Activated CD8-positive, alpha-beta T cell treated with anti-CD3 and anti-CD28 coated beads for 36 hours (primary cell): ENCODE measurements at regions not wholly inside any gene's neighbourhood (a gene's known extent, or its start where the extent isn't known, plus 50 kb on each side); places are given as distances from the start of the nearest gene placed in this dataset.

Experiments used
- ATAC-seq: fragments of 200-7000 bp; cut with Tn5 transposase; one replicate; pipeline ENCODE4 v1.10.0; 2021; ENCODE audit warnings: mild to moderate bottlenecking, moderate library complexity
- CTCF ChIA-PET: fragments of 350-600 bp; sonication (Branson Sonifier 250); formaldehyde crosslinking; loops from one replicate; lab custom pipeline; 2021; ENCODE audit warnings: antibody characterized with exemption; lab: Charles Lee
- POLR2A ChIA-PET: fragments of 350-600 bp; sonication (Branson Sonifier 250); formaldehyde crosslinking; loops from one replicate; lab custom pipeline; 2021; ENCODE audit warnings: antibody characterized with exemption; lab: Charles Lee
- DNase-seq: peaks from one replicate; pipeline ENCODE4 v3.0.0-alpha.2; 2020
- H3K27ac Mint-ChIP-seq: one replicate; pipeline ENCODE4 v1.8.0; 2021; ENCODE audit warnings: mild to moderate bottlenecking, mixed read lengths
- H3K27me3 Mint-ChIP-seq: one replicate; pipeline ENCODE4 v1.8.0; 2021; ENCODE audit warnings: mixed read lengths
- H3K36me3 Mint-ChIP-seq: one replicate; pipeline ENCODE4 v1.8.0; 2021; ENCODE audit warnings: low read depth, mixed read lengths
- H3K4me1 Mint-ChIP-seq: one replicate; pipeline ENCODE4 v1.8.0; 2021; ENCODE audit warnings: low read depth, mixed read lengths
- H3K4me3 Mint-ChIP-seq: one replicate; pipeline ENCODE4 v1.8.0; 2021; ENCODE audit warnings: mild to moderate bottlenecking, moderate library complexity, mixed read lengths
- H3K9me3 Mint-ChIP-seq: one replicate; pipeline ENCODE4 v1.8.0; 2021; ENCODE audit warnings: mixed read lengths
- CTCF ChIP-seq: fragments of 200-600 bp; IDR thresholded peaks from one replicate; pipeline ENCODE4 v1.8.0; 2022; ENCODE audit warnings: antibody characterized with exemption, mild to moderate bottlenecking
- intact Hi-C: fragments of 100-400 bp; cut with micrococcal nuclease; formaldehyde crosslinking; loops from one replicate; pipeline ENCODE4 v1.10.0; 2022

GRCh38 chr9:108277216-108277615, 578.6 kb downstream of the ACTL7B start:
- TF ChIP-seq CTCF, result no peak
- H3K9me3 Mint-ChIP-seq, result peaks cover 10% of the 10 kb centered on the region
- ATAC-seq (no peak), DNase-seq (no peak)
- intact Hi-C loops, result no loop called here
- no peaks in the 10 kb centered on the region for H3K36me3 Mint-ChIP-seq
- ChIA-PET CTCF (no interaction called here), POLR2A (no interaction called here)
- no peaks in the 10 kb centered on the region for H3K4me1 Mint-ChIP-seq
- no peak overlapping the region for H3K4me3 Mint-ChIP-seq
- no peak overlapping the region for H3K27ac Mint-ChIP-seq
- H3K27me3 Mint-ChIP-seq, result no peaks in the 10 kb centered on the region

- intact Hi-C loops, result no loop called here
- ChIA-PET CTCF (no interaction called here), POLR2A (no interaction called here)
- H3K4me3 Mint-ChIP-seq, result no peak overlapping the region
- peaks cover 10% of the 10 kb centered on the region for H3K9me3 Mint-ChIP-seq
- H3K36me3 Mint-ChIP-seq, result no peaks in the 10 kb centered on the region
- TF ChIP-seq CTCF, result no peak
- ATAC-seq, result no peak
- H3K27ac Mint-ChIP-seq, result no peak overlapping the region
- no peaks in the 10 kb centered on the region for H3K4me1 Mint-ChIP-seq
- no peaks in the 10 kb centered on the region for H3K27me3 Mint-ChIP-seq
- DNase-seq, result no peak
These were observed 579.9 kb downstream of the ACTL7B start for GRCh38 chr9:108275906-108276305.

DNA sequence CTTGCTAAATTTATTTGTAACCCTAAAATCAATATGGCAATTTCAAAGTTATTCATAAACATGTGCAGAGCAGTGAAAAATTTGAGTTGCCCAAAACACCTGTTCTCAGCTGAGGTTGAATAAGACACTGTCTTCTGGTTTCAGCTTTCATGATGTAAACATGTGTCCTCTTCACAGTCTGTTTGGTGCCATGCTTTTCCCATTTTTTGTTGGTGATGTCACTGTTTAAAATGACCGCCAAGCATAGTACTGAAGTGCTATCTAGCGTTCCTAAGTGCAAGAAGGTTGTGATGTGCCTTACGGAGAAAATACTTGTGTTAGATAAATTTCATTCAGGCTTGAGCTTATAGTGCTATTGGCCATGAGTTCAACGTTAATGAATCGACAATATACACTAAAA, 580.8 kb downstream of the ACTL7B start:
- H3K4me3 Mint-ChIP-seq, result no peak overlapping the region
- DNase-seq, result no peak
- H3K27ac Mint-ChIP-seq, result no peak overlapping the region
- ChIA-PET CTCF (no interaction called here), POLR2A (no interaction called here)
- no peaks in the 10 kb centered on the region for H3K27me3 Mint-ChIP-seq
- no peak for TF ChIP-seq CTCF
- H3K9me3 Mint-ChIP-seq, result peaks cover 10% of the 10 kb centered on the region
- H3K36me3 Mint-ChIP-seq, result no peaks in the 10 kb centered on the region
- no peaks in the 10 kb centered on the region for H3K4me1 Mint-ChIP-seq
- no peak for ATAC-seq
- intact Hi-C loops, result no loop called here

DNA sequence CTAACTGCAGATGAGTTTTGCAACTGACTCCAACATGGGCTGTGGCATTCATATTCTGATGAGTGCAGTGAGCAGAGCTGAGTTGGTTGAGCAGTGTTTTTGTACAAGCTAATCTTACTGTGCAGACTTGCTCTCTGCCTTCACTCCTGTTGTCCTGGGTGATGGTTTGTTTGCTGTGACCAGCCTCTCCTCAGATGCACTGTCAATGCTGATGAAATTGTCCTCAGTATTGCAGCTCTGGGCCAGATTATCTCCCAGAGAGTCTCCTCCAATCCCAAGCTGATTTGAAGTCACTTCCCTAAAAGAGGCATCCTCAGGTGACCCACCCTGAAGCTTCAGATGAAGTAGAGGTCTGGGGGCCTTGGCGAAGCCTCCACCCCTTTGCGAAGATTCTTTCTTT, 581.8 kb downstream of the ACTL7B start:
- ChIA-PET CTCF (no interaction called here), POLR2A (no interaction called here)
- no peak for ATAC-seq
- Mint-ChIP-seq H3K4me3 (no peak overlapping the region), H3K27me3 (no peaks in the 10 kb centered on the region), H3K9me3 (peaks cover 8% of the 10 kb centered on the region), H3K4me1 (no peaks in the 10 kb centered on the region), H3K36me3 (no peaks in the 10 kb centered on the region), H3K27ac (no peak overlapping the region)
- intact Hi-C loops, result no loop called here
- no peak for DNase-seq
- TF ChIP-seq CTCF, result no peak

GRCh38 chr9:108272349-108272899, 583.4 kb downstream of the ACTL7B start:
- Mint-ChIP-seq H3K9me3 (peaks cover 4% of the 10 kb centered on the region), H3K4me3 (no peak overlapping the region), H3K27ac (no peak overlapping the region), H3K4me1 (no peaks in the 10 kb centered on the region), H3K27me3 (no peaks in the 10 kb centered on the region), H3K36me3 (no peaks in the 10 kb centered on the region)
- ChIA-PET CTCF (no interaction called here), POLR2A (no interaction called here)
- DNase-seq (peak; percentile 2), ATAC-seq (no peak)
- intact Hi-C loops, result no loop called here
- no peak for TF ChIP-seq CTCF
